Gastroesophageal sphincter (tissue), 3 donors: ENCODE measurements at regions not wholly inside any gene's neighbourhood (a gene's known extent, or its start where the extent isn't known, plus 50 kb on each side); places are given as distances from the start of the nearest gene placed in this dataset.

Source experiments
- CTCF ChIP-seq, 4 experiments: fragments of 200-600 bp in 2 of 4; fragments of 450-650 bp in 2 of 4; sonication (generic) in 1 of 4; IDR thresholded peaks; one replicate each; pipeline ENCODE4 v1.5.1; 2017 to 2019; ENCODE audit warnings: antibody characterized with exemption in 4 of 4, mild to moderate bottlenecking in 2 of 4, moderate library complexity in 2 of 4
- EP300 ChIP-seq: sonication (generic); formaldehyde crosslinking; IDR thresholded peaks from one replicate; pipeline ENCODE4 v1.6.1; 2017; ENCODE audit warnings: antibody characterized with exemption, mild to moderate bottlenecking

GRCh38 chr20:58069207-58069606 is 159.2 kb downstream of the ANKRD60 start:
- no peak for TF ChIP-seq CTCF (IDR thresholded peaks at IDR 0.05)
- TF ChIP-seq EP300, result no peak
